HT-29 (cell line): ENCODE measurements at regions not wholly inside any gene's neighbourhood (a gene's known extent, or its start where the extent isn't known, plus 50 kb on each side); places are given as distances from the start of the nearest gene placed in this dataset.

Experiments
- DNase-seq: peaks from one replicate; pipeline ENCODE4 v3.0.0-alpha.2; 2015; ENCODE audit warnings: low spot score

DNA sequence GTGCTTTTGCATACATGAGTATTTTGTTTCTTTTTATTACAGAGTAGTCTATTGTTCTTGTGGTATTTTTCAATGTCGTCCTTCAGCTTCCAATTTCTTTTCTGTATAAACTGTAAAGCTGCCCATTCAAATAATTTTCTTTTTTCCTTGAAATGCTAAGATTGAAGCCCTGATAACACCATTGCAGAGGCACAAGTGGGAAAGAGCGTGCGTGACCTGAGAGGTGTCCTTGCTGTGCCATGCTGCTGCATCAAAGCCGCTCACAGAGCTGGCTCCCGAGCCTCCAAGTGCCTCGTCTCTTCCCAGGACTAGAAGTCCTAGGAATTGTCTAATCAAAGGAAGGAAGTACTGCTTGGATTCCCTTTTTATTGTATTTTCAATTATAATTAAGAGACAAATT, 101.9 kb upstream of the PFN2 start:
- DNase-seq = no peak

DNA sequence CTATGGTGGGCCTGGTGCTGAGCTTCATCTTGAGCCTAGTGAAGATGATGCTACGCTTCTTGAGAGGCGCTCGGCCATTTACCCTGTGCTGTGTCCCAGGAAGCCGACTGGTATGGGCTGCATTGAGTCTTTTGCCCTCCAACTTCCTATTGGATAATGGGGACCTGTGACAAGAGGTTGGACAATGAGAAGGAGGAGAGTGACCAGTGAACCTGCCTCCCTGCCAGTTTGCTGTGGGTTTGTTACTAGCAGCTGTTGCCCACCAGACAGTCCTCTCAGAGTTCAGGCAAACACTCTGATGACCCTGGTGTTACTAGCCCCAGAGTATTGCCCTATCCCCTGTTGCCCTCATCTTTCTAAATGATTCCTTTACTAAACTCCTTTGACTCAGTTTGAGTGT, 99.6 kb upstream of the PFN2 start:
- DNase-seq = no peak

DNA sequence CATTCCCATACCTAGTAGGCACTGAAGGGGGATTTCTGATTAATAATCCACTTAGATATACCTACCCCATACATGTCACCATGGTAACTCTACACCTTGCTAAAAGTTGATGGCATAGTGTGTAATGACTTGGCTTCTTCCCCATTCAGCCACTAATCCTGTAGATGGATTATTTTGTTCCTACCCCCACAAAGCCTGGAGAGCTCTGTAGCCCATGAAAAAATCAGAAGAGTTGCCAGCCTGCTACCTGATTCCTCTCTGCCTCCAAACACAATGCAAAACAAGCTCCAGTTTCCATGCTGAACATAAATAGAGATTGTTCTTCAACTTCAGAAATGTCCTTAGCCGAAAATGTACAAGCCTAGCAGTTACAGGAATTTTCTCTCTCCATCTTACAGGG, 98.9 kb upstream of the PFN2 start:
- no peak for DNase-seq

DNA sequence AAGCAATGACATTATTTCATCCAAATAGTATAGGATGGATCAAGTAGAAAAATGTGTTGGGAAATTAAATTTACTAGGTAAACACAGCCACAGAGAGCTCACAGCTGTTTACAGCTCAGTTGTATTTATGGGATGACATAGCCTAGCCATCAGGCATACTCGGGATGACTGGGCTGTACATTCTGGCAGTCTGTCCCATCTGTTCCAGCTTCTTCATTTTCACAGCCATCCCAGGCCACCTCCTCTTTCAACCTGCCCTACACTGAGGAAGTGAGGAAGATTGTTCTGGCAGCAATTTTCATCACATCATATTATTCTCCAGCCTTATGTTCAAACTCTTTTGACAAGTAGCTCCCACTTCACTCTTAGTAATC, 98.4 kb upstream of the PFN2 start:
- no peak for DNase-seq

DNA sequence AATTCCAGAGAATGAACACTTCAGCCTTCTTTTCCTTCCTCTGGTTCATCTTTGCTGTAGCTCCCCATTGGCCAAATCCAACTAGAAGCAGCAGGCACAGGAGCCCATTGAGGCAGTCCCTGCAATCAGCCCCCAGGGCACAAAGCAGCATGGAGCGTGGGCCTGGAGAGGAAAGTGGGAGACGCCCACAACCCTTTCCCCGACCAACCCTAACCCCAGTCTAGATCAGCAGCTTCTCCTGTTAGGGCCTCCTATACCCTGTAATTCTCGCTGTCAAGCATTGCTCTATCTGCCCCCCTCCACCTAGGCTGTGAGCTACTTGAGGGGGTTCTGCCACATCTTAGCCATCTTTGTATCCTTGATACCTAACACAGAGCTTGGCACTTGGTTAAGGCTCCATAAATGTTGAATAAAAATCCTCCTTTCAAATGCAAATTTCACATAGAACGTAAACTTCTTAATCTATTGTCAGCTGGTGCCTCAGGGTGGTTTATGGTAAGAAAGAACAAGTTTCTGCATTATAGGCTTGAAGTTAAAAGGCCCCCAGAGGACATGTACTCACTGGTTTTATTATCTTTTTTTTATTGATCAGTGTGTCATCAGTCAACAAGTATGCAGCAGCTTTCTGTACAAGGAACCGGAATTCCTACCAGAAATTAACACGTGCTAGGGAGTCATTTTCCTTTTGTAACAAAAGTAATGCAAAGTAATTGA, 97.9 kb upstream of the PFN2 start:
- no peak for DNase-seq

DNA sequence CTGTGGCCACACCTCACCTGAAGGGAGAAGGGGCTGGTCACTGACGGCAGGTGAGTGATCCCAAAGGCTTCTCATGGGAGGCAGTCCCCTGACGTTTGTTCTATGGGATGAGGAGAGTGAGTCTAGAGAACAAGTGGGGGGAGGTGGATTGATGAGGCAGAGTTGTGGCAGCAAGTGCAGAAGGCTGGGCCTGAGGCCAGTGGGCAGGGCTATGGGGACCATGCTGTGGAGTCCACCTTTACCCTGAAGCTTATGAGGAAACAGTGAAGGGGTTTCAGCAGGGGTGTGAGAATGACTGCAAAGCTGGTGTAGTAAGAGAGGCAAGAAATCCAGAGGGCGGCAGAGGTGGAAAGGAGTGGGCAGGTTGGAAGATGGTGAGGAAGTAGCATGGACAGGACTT, 96.9 kb upstream of the PFN2 start:
- DNase-seq = no peak

DNA sequence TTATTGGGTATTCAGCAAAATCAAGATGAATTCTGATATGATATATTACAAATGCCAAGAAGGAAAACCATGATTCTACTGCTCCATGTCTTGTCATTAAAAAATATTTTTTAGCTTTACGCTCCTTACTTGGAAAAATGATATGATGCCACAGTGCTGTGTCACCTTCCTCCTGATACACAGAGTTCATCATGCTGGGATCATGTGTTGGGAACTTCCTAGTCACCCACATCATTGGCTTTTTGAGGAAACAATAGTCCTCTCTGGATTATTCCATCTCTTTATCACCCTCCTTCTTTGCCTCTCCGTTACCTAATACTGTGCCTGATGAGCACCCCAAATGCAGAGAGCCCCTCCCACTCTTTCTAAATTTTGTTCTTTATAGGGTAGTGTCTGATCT, 94.3 kb upstream of the PFN2 start:
- DNase-seq = no peak

DNA sequence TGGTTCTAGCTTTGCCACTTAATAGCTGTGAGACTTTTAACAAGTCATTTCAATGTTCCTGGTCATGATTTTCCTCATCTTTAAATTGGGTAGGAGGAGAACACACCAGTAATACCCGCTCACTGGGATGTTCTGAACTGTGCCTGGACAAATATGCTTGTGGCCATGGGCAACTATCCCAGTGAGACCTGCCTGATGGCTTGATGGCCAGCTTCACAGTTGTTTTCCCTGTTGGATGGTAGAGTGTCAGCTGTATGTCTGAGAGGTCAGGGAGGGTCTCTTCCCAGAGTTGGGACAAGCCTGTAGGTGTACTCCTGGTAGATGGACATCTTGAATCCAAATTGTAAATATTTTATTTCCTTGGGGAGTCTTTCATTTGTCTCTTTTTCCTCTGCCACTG, 92.5 kb upstream of the PFN2 start:
- DNase-seq = no peak

DNA sequence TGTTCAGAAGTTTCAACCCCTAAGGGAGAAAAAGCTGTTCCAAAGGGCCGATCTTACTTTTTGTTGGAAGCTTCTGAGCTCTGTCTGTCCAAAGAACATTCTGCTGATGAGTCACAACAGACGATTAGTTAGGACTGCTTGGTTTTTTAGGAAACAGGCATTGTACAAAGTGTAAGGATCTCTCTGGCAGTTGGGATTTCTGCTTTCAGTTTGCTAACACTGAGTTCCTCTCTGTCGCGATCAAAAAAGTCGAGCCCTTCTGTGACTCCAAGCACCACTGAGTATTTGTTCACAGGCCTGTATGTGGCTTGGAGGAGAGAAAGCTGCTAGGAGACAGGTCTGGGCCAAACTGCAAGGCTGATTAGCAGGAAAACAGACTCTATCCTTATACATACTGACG, 91.8 kb upstream of the PFN2 start:
- DNase-seq = no peak

DNA sequence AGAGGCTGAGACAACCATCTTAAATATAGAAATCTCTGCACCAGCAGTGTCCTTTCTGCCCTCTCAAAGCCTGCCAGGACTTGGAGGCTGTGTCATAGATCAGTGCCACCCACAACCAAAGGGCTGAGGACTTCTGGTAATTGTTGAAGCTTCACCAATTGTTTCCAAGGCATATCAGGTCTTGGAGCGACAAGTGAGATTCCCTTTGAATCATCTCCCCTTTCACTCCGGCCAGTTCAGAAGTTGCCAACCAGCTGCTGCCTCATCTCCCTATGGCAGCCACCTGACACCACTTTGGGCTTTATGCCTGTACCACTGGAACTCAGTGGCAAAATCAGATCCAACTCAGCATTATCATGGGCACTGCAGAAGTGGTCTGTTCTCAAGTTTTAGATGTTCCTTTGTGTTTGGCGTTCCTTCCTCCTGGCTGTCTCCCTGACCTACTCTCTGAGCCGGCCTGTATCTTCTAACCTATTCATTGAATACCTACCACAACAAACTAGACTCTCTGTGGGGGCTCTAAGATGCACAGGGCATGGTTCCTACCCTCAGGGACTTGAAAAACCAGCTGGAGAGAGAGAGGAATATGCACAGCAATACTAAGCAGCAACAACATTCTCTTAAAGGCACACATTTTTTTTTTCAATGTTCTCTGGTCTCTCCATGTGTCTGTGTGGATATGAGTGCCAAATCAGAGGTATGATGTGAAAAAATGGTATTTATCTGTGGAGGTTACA, 90.8 kb upstream of the PFN2 start:
- no peak for DNase-seq

DNA sequence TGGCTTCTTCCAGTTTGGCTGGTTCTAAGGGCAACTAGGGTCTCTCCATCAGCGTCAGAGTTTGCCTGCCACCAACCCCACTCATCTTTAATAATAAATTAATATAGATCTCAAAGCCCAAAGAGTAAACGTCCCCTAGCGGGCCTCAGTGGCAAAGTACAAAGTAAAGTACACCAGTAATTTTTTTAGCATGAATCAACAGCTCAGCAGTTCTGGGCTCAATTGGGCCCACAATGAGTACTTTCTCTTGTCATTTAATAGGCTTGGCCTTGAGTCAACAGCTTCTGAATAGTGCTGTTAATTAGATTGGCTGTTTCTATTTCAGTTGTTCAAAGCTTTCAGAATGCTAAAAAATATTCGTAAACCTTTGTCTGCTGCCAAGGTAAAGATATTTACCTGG, 89.0 kb upstream of the PFN2 start:
- DNase-seq = no peak

DNA sequence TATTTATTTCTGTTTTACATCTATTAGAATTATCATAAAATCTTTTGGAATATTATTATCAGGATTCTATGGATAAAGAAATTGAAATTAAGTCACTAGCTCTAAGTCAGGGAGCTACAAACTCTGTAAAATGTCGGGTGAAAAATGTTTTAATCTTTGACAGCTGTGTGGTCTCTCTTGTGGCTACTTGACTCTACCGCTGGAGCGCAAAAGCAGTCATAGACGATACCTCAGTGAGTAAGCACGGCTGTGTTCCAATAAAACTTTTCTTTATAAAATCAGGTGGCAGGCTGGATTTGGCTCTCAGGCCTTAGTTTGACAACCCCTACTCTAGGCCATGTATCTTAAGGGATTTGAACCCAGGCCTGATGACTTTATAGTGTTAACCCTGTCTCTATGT, 88.5 kb upstream of the PFN2 start:
- no peak for DNase-seq

DNA sequence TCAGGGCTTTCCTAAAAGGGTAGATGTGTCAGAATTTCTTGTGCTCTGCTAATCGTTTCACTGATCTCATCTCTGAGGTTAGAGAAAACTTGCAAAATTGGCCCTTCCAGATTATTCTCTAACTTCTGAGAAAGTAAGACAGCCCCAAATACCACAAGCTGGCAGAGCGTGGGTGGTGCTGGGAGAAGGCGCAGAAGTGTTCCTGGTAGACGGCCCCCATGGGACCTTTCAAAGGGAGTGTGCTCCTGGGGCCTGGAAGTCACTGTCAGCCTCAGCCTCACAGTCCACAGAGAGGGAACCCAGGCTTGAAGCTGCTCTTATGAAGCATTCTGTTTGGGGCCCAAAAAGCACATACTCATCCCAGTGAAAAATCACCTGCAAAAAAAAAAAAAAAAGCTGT, 86.5 kb upstream of the PFN2 start:
- DNase-seq = no peak

DNA sequence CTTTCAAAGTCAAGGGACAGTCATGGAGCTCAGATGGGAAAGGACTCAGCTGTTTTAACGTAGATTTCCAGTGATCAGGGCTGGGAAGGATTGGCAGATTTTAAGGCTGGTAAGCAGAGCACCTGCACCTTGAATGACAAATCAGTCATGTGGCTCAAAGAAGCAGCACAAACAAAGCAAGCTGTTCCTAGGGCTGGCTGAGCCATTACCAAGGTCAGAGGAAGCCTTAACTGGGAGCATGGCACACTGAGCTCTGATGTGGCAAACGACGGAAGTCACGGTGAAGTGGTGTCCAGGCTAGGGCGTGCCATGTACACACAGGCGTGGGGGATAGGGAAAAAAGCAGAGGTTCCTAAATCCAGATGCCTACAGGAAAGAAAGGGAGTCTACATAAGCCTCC, 84.6 kb upstream of the PFN2 start:
- no peak for DNase-seq

DNA sequence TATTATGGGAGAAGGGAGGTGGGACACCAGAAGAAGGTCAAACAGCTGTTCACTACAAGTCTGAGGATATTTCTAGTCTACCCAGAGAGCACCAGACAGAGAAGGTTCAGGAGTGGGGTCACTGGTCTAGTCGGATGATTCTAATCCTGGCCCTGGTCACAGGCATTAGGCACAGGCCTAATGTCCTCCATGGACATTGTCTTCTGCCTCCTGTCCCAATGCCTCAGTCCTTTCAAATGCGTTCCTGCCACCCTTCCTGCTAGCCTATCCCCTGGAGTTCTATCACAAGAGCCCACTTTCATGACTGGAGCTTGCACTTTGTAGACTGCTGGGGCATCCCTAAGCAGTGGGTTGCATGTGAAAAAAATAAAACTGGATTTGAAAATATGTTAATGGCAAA, 83.9 kb upstream of the PFN2 start:
- DNase-seq = no peak

DNA sequence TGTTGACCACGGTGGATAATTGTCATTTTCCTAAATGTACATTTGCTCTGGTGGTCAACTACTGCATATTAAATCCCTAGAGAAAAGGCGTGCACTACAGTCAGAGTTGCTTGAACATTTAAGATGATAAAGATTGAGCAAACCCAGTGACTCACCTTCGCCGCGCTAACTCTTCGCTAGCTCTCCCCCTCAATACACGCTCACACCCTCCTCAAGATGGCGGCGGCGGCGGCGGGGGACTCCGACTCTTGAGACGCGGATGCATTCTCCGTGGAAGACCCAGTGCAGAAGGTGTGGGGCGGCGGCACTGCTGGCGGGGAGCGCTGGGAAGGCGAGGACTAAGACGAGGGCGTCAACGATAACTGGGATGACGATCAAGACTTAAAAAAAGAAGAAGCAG, 79.8 kb upstream of the PFN2 start:
- DNase-seq = no peak

DNA sequence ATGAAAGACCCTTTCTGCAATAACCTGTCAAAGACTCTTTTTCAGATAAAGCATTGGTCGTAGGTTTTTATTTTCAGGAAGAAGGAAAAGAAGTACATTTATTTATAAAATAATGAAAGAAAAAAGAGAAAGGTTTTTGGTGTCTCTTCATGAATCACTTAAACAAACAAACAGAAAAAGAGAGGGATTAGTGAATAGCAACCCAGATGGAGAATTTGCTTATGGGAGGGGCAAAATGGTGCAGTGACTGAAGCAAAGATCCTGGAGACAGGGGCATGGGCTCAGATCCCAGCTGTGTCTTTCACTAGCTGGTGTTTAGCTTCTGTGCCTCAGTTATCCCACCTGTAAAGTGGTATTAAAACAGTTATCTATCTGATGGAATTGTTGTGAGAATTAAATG, 78.6 kb upstream of the PFN2 start:
- DNase-seq = no peak

DNA sequence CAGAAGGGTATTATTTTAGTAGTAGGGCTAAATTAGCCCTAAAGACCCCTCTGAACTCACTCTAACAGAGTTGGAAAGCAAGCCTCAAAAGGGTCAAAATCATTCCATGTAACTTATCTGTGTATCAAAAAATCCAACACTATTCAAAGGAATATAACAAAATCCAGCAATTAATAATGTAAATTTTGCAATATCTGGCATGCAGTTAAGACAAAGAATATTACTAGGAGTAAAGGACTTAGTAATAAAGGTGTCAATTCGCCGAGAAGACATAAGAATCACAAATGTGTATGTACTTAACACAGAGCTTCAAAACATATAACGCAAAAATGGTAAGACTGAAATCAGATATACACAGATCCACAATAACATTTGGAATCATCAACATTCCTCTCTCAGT, 71.2 kb upstream of the PFN2 start:
- no peak for DNase-seq

DNA sequence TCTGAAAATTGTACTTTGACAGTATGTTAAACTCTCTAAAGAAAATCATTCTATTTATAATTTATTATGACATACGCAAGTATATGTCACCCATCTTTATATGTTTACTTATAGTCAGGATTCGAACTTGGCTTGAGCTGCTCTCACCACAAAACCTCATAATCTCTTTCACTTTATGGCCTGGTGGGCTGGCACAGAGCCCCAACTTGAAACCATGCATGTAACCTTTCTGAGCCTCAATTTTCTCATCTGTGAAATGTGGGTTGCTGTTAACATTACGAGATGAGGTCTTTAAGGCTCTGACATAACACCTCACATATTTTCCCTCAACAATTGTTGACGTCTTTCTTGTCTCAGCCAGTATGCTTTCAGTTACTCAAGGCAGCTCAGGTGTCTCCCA, 69.4 kb upstream of the PFN2 start:
- no peak for DNase-seq

DNA sequence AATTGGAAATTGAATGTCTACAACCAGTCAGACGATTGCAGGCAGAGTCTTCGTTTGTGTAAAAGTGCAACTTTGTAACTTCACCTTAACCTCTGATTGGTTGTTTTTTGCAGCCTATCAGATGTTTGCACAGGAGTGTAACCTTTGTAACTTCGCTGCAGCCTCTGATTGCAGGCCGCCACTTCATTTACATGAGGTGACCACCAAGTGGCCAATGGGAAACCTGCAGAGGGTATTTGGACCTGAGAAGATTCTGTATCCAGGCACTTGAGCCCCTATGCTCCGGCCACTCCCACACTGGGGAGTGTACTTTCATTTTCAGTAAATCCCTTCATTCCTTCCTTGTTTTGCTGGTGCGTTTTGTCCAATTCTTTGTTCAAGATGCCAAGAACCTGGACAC, 68.1 kb upstream of the PFN2 start:
- no peak for DNase-seq

DNA sequence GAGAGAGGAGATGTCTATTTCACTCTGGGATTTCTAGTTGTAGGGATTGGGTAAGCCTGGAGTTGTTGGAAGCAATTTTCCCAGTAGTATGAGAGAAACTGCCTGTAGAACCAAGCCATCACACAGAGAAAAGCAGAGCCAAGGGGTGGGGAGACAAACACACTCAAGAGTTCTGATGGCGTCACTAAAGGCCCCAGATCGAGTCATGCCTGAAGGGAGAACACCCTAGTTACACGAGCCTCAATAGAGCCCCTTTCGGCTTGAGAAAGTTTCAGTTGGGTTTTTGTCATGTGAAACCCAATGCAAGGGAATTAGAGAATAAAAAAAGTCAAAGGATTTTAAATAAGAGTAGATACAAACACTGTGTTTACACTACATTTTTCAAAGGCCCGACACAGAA, 66.1 kb upstream of the PFN2 start:
- no peak for DNase-seq

DNA sequence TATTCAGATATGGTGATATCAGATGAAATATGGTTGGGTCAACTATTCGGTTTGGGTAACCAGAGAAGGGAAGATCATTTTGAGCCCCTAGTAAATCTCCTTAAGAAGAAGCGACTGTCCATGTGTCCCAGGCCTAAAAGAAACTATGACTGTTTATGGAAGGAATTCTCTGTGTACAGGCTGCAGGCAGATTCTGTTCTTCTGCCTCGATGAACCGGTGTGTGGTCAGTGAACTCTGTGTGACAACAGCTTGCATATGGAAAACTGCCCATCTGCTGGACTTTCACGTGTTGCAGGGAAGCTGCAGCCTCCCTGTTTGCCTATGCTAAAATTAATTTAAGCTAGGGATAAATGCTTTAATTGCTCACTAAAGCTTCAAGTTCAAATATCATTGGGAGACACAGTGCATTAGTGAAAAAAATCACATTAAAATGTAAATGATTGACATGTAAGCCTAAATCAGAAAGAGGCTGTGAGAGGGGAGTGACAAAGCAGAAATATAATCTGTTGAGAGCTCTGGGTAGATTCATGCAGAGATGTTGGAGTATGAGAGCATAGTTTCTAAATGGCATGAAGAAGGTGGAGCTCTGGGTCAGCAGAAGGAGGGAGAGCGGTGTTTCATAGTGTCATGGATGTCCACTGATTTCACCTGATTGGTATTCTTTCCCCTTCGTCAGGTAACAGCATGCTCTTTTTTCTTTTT, 65.4 kb upstream of the PFN2 start:
- no peak for DNase-seq

DNA sequence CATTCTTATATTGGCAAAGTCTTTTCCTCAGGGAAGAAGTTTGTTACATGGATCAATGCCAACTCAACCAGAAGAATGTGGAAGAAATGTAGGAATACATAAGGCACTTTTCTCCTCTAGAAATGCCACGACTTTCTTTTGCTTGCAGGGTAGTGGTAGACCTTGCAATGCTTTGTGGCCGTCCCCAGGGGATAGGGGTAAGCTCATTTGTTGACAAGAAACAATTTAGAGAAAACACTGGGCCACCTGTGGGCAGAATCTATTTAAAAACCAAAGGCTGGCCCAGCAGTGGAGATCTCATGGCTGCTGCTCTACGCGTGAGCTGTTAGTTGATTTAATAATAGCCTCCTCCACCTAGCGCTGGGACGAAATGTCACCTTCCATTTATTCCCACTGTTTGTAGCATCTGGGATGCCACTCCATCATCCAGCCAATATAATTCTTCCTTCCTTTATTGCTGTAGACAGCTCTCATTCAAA, 64.6 kb upstream of the PFN2 start:
- no peak for DNase-seq
